HCT116 (cell line): ENCODE measurements at regions not wholly inside any gene's neighbourhood (a gene's known extent, or its start where the extent isn't known, plus 50 kb on each side); places are given as distances from the start of the nearest gene placed in this dataset.

ENCODE experiments used
- ATAC-seq: fragments of 200-7000 bp; cut with Tn5 transposase; 2 replicates; pipeline ENCODE4 v1.9.1; 2020; ENCODE audit warnings: mild to moderate bottlenecking, moderate library complexity
- BruUV-seq: library from RNA; stranded (reverse); fragments of 400-500 nt; replicated peaks from 2 replicates; lab custom pipeline; 2021; lab: Mats Ljungman, UMichigan
- CTCF ChIA-PET: fragments of 300-600 bp; sonication (Branson Sonifier 250); formaldehyde crosslinking; loops from one replicate; lab custom pipeline; 2021; ENCODE audit warnings: antibody characterized with exemption; lab: Charles Lee
- POLR2A ChIA-PET: fragments of 300-600, 350-600 bp; sonication (Branson Sonifier 250); formaldehyde crosslinking; loops from one replicate; lab custom pipeline; 2021; ENCODE audit warnings: antibody characterized with exemption; lab: Charles Lee
- RAD21 ChIA-PET, 2 experiments: fragments of 300-600 bp; sonication (Branson Sonifier 250); formaldehyde crosslinking; loops; one replicate each; lab custom pipeline; 2023; ENCODE audit warnings: low total read pairs in 2 of 2; ENCODE audit not compliant: uncharacterized antibody in 2 of 2, unreplicated experiment in 2 of 2, low non-redundant PET in 1 of 2; lab: Charles Lee
- DNase-seq: peaks from one replicate; pipeline ENCODE4 v3.0.0-alpha.2; 2010; ENCODE audit warnings: low read depth, low spot score
- H2AFZ ChIP-seq: fragments of 200-600 bp; shearing (Covaris generic), sonication (generic); 2 replicates; pipeline ENCODE4 v1.6.1; 2017; ENCODE audit warnings: low read depth, mixed run types, mixed read lengths, antibody characterized with exemption, low read length; ENCODE audit not compliant: poor library complexity, severe bottlenecking
- H3K27ac ChIP-seq: 2 replicates; pipeline ENCODE4 v1.5.1; 2012; ENCODE audit warnings: low read depth, low read length
- H3K27me3 ChIP-seq: fragments of 200-600 bp; sonication (generic); 2 replicates; pipeline ENCODE4 v1.6.1; 2016; ENCODE audit warnings: mixed run types, low read length, mixed read lengths; ENCODE audit not compliant: insufficient read depth
- H3K36me3 ChIP-seq, 2 experiments: fragments of 200-500 bp in 1 of 2; fragments of 200-600 bp in 1 of 2; sonication (Bioruptor generic) in 1 of 2; sonication (generic) in 1 of 2; 2 replicates each; pipeline versions ENCODE4 v1.5.1 to v1.6.1; 2014 to 2016; ENCODE audit warnings: low read length in 2 of 2, inconsistent platforms in 1 of 2, mixed read lengths in 1 of 2, mixed run types in 1 of 2; ENCODE audit not compliant: insufficient read depth in 2 of 2, control insufficient read depth in 1 of 2
- H3K4me1 ChIP-seq, 2 experiments: fragments of 200-600 bp in 1 of 2; sonication (generic) in 1 of 2; 2 replicates each; pipeline versions ENCODE4 v1.5.1 to v1.6.1; 2012 to 2017; ENCODE audit warnings: low read length in 2 of 2, inconsistent platforms in 1 of 2, mild to moderate bottlenecking in 1 of 2, mixed read lengths in 1 of 2, mixed run types in 1 of 2, moderate library complexity in 1 of 2; ENCODE audit not compliant: insufficient read depth in 2 of 2, control insufficient read depth in 1 of 2
- H3K4me2 ChIP-seq: fragments of 200-600 bp; sonication (generic); 2 replicates; pipeline ENCODE4 v1.6.1; 2017; ENCODE audit warnings: mixed run types, low read length, mixed read lengths
- H3K4me3 ChIP-seq, 2 experiments: fragments of 200-600 bp in 1 of 2; sonication (generic) in 1 of 2; replicated peaks in 1 of 2; 2 replicates each; pipeline ENCODE4 v1.5.1; 2011 to 2016; ENCODE audit warnings: low read length in 2 of 2, control low read depth in 1 of 2, low read depth in 1 of 2, mild to moderate bottlenecking in 1 of 2, mixed read lengths in 1 of 2, mixed run types in 1 of 2
- H3K79me2 ChIP-seq: fragments of 200-600 bp; sonication (generic); 2 replicates; pipeline ENCODE4 v1.6.1; 2017; ENCODE audit warnings: mild to moderate bottlenecking, mixed run types, low read length, moderate library complexity, mixed read lengths; ENCODE audit not compliant: insufficient read depth
- H3K9ac ChIP-seq: fragments of 200-600 bp; sonication (generic); 2 replicates; pipeline ENCODE4 v1.6.1; 2016; ENCODE audit warnings: low read length, mixed read lengths
- H3K9me2 ChIP-seq: fragments of 200-600 bp; sonication (generic), shearing (Covaris generic); 2 replicates; pipeline ENCODE4 v1.6.1; 2017; ENCODE audit warnings: mixed run types, mild to moderate bottlenecking, moderate library complexity; ENCODE audit not compliant: insufficient read depth
- H3K9me3 ChIP-seq, 2 experiments: fragments of 200-500 bp in 1 of 2; fragments of 200-600 bp in 1 of 2; sonication (Bioruptor generic) in 1 of 2; sonication (generic) in 1 of 2; 2 replicates each; pipeline ENCODE4 v1.6.1; 2014 to 2017; ENCODE audit warnings: low read length in 2 of 2, mixed read lengths in 2 of 2, inconsistent platforms in 1 of 2, low read depth in 1 of 2, mild to moderate bottlenecking in 1 of 2, mixed run types in 1 of 2, moderate library complexity in 1 of 2; ENCODE audit not compliant: control insufficient read depth in 1 of 2, insufficient read depth in 1 of 2
- H4K20me1 ChIP-seq: fragments of 200-600 bp; sonication (generic), shearing (Covaris generic); 2 replicates; pipeline ENCODE4 v1.6.1; 2017; ENCODE audit warnings: mixed run types, mild to moderate bottlenecking, moderate library complexity; ENCODE audit not compliant: insufficient read depth
- ATF3 ChIP-seq: IDR thresholded peaks from 2 replicates; pipeline ENCODE4 v1.6.1; 2012
- CEBPB ChIP-seq: IDR thresholded peaks from 2 replicates; pipeline ENCODE4 v1.6.1; 2012; ENCODE audit warnings: low read depth
- CTCF ChIP-seq, 3 experiments: fragments of 200-600 bp in 1 of 3; sonication (generic) in 1 of 3; IDR thresholded peaks in 2 of 3; conservative IDR thresholded peaks in 1 of 3; 2 replicates each; pipeline ENCODE4 v1.5.1; 2012 to 2017; ENCODE audit warnings: low read depth in 2 of 3, low read length in 2 of 3, antibody characterized with exemption in 1 of 3, borderline replicate concordance in 1 of 3, control low read depth in 1 of 3, mild to moderate bottlenecking in 1 of 3, mixed read lengths in 1 of 3, mixed run types in 1 of 3, moderate library complexity in 1 of 3; ENCODE audit not compliant: insufficient read depth in 1 of 3
- EGR1 ChIP-seq: IDR thresholded peaks from 2 replicates; pipeline ENCODE4 v1.6.1; 2012; ENCODE audit warnings: low read depth
- ELF1 ChIP-seq: IDR thresholded peaks from 2 replicates; pipeline ENCODE4 v1.6.1; 2012; ENCODE audit warnings: low read depth, borderline replicate concordance
- EZH2 ChIP-seq: fragments of 200-600 bp; sonication (generic); IDR thresholded peaks from 2 replicates; pipeline ENCODE4 v1.6.1; 2017; ENCODE audit warnings: antibody characterized with exemption, mixed run types
- JUND ChIP-seq: IDR thresholded peaks from 2 replicates; pipeline ENCODE4 v1.6.1; 2012
- REST ChIP-seq: IDR thresholded peaks from 2 replicates; pipeline ENCODE4 v1.6.1; 2012; ENCODE audit warnings: low read depth
- SIN3A ChIP-seq: IDR thresholded peaks from 2 replicates; pipeline ENCODE4 v1.6.1; 2012; ENCODE audit warnings: low read depth
- SP1 ChIP-seq: IDR thresholded peaks from 2 replicates; pipeline ENCODE4 v1.6.1; 2012; ENCODE audit warnings: low read depth
- TCF7L2 ChIP-seq: IDR thresholded peaks from 2 replicates; pipeline ENCODE4 v1.7.0; 2011; ENCODE audit warnings: borderline replicate concordance, inconsistent platforms; ENCODE audit not compliant: insufficient read depth, insufficient read length; ENCODE audit errors: extremely low read depth
- intact Hi-C: fragments of 100-400 bp; cut with micrococcal nuclease; formaldehyde crosslinking; loops from 2 replicates; pipeline ENCODE4 v1.10.0; 2022

GRCh38 chr6:96683819-96684528, 121.0 kb downstream of the FHL5 start:
- H3K4me2 ChIP-seq: no peak overlapping the region
- no peak overlapping the region for H3K9ac ChIP-seq
- intact Hi-C loops: no loop called here
- POLR2A ChIA-PET: no interaction called here
- H4K20me1 ChIP-seq: no peaks in the 10 kb centered on the region
- BruUV-seq: no TSS peak
- no peaks in the 10 kb centered on the region for H3K4me1 ChIP-seq
- CTCF ChIA-PET: no interaction called here
- TF ChIP-seq EZH2 (no peak), CEBPB (no peak), SP1 (no peak), TCF7L2 (no peak), JUND (no peak), ATF3 (no peak), ELF1 (no peak), CTCF (IDR thresholded peaks at IDR 0.05 in 2 of 3, conservative IDR thresholded peaks at IDR 0.05 in 1 of 3; ENCODE audit: borderline replicate concordance in 1 of 3, insufficient read depth in 1 of 3, low read depth in 2 of 3, low read length in 2 of 3) (no peak), SIN3A (no peak), EGR1 (no peak), REST (no peak)
- no peak overlapping the region for H2AFZ ChIP-seq
- no peak for DNase-seq
- no peaks in the 10 kb centered on the region for H3K27me3 ChIP-seq
- H3K79me2 ChIP-seq: no peaks in the 10 kb centered on the region
- no peaks in the 10 kb centered on the region for H3K9me3 ChIP-seq
- no peaks in the 10 kb centered on the region for H3K9me2 ChIP-seq
- no peak for ATAC-seq
- RAD21 ChIA-PET: no interaction called here
- H3K27ac ChIP-seq: no peak overlapping the region
- no peaks in the 10 kb centered on the region for H3K36me3 ChIP-seq
- no peak overlapping the region for H3K4me3 ChIP-seq
